ENCODE measurements at regions not wholly inside any gene's neighbourhood (a gene's known extent, or its start where the extent isn't known, plus 50 kb on each side); places are given as distances from the start of the nearest gene placed in this dataset.
A peak's percentile ranks its signal among the peaks of the same experiment; 100 is the strongest.

- no peak overlapping the region for H3K4me3 ChIP-seq (ENCODE audit: low read depth, low read length)
- no peak for DNase-seq (ENCODE audit: low read depth)
- TF ChIP-seq CTCF (IDR thresholded peaks at IDR 0.05; ENCODE audit: control insufficient read depth, extremely low read depth, insufficient read depth), result no peak
These were observed 91.8 kb downstream of the C21orf91 start for GRCh38 chr21:17727361-17727760.

- no peak for DNase-seq (ENCODE audit: low read depth)
- TF ChIP-seq CTCF (IDR thresholded peaks at IDR 0.05; ENCODE audit: control insufficient read depth, extremely low read depth, insufficient read depth), result peak; percentile 37
- H3K4me3 ChIP-seq (ENCODE audit: low read depth, low read length), result no peak overlapping the region
These were observed 92.9 kb downstream of the C21orf91 start for GRCh38 chr21:17726047-17726829.

- DNase-seq (ENCODE audit: low read depth), result no peak
- no peak for TF ChIP-seq CTCF (IDR thresholded peaks at IDR 0.05; ENCODE audit: control insufficient read depth, extremely low read depth, insufficient read depth)
- H3K4me3 ChIP-seq (ENCODE audit: low read depth, low read length), result no peak overlapping the region
These were observed 93.8 kb downstream of the C21orf91 start for GRCh38 chr21:17725339-17725738.

GRCh38 chr21:17712887-17713286 lies 100.2 kb upstream of the BTG3 start:
- H3K4me3 ChIP-seq (ENCODE audit: low read depth, low read length), result no peak overlapping the region
- no peak for DNase-seq (ENCODE audit: low read depth)
- TF ChIP-seq CTCF (IDR thresholded peaks at IDR 0.05; ENCODE audit: control insufficient read depth, extremely low read depth, insufficient read depth), result no peak

GRCh38 chr21:17711896-17712295 lies 99.2 kb upstream of the BTG3 start:
- no peak overlapping the region for H3K4me3 ChIP-seq (ENCODE audit: low read depth, low read length)
- no peak for DNase-seq (ENCODE audit: low read depth)
- no peak for TF ChIP-seq CTCF (IDR thresholded peaks at IDR 0.05; ENCODE audit: control insufficient read depth, extremely low read depth, insufficient read depth)

- H3K4me3 ChIP-seq (ENCODE audit: low read depth, low read length), result no peak overlapping the region
- DNase-seq (ENCODE audit: low read depth), result no peak
- no peak for TF ChIP-seq CTCF (IDR thresholded peaks at IDR 0.05; ENCODE audit: control insufficient read depth, extremely low read depth, insufficient read depth)
These were observed 96.5 kb upstream of the BTG3 start for GRCh38 chr21:17709266-17709611.
